ENCODE measurements at regions not wholly inside any gene's neighbourhood (a gene's known extent, or its start where the extent isn't known, plus 50 kb on each side); places are given as distances from the start of the nearest gene placed in this dataset.
"Not testable (repeated sequence)": the region's sequence is repeated elsewhere in the genome, so short reads cannot be mapped to it uniquely, and the experiment has no call there.

DNA sequence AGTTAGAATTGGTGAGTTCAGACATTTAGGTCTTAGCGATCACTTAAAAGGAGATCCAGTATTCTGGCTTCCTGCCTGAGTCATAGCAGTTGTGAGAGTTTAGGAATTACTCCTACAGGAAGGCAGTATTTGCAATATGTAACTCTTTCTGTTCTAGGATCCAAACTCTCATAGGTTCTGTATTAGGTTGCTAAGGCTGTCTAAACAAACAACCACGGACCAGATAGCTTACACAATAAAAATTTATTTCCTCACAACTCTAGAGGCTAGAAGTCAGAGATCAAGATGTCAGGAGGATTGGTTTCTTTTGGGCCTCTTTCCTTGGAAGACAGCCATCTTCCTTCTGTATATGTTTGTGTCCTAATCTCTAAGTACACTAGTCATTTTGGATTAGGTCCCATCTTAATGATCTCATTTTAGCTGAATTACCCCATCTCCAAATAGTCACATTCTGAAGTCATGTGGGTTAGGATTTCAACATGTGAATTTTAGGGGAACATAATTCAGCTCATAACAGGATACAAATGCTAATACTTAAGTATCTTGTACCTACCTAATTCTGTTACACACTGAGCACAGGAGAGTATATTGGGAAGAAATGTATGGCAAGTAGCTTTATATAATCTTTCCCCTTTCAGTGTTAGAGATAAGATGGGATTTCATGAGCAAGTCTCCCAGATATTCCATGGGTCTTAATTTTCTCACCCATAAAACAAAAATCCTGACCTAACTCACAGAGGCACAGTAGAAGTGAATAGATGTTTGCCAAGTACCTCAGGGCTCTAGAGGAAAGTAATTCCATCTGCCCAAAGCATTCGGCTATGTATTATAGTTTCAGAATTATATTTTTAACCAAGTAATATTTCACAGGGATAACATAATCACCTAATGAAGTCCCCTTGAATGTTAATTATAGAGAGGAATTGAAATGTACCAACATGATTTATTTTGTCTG, 144.4 kb downstream of the PTBP2 start:
- no peak for DNase-seq (ENCODE audit: low spot score)

- no peak for DNase-seq (ENCODE audit: low spot score)
Measured at GRCh38 chr1:96872757-96873156, 151.2 kb downstream of the PTBP2 start.

DNA sequence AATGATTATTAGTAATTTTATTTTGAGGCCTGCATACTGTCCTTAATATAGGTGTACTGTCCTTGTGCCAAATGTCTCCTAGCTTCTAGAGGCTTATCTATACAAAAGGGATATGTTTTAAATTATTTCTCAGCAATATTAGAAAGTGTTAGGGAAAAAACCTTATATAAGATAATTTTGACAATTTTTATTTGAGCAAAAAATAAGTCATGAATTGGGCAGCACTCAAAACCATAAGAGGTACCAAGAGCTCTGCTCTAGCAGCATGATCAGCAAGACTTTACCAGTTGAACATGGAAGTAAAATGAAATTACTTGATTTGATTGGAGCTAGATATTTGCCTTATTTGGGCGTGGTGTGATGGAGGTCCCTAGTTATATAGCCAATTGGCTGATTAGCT, 157.1 kb downstream of the PTBP2 start:
- no peak for DNase-seq (ENCODE audit: low spot score)

DNA sequence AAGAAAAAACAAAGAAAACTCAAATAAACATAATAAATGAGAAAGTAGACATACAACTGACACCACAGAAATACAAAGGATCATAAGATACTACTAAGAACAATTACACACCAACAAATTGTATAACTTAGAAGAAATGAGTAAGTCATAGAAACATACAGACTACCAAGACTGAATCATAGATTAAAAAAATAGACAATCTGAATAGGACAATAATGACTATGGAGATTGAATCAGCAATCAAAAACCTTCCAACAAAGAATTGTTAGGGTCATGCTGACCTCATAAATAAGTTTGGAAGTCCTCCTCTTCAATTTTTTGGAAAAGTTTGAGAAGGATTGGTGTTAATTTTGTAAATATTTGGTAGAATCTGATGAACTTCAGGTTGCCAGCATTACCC, 159.0 kb downstream of the PTBP2 start:
- no peak for DNase-seq (ENCODE audit: low spot score)

DNA sequence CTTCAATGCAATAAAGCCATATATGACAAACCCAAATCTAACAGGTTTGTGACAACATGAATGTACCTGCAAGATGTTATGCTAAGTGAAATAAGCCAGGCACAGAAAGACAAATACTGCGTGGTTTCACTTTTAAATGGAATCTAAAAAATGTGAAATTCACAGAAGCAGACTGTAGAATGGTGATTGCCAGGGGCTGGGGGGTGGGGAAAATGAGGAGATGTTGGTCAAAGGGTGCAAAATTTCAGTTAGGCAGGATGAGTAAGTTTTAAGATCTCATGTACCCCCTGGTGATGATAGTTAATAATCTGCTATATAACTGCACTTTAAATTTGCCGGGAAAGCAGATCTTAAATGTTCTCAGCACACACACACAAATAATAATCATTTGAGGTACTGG, 160.5 kb downstream of the PTBP2 start:
- DNase-seq (ENCODE audit: low spot score): no peak

GRCh38 chr1:96886474-96886873, 164.9 kb downstream of the PTBP2 start:
- no peak for DNase-seq (ENCODE audit: low spot score)

DNA sequence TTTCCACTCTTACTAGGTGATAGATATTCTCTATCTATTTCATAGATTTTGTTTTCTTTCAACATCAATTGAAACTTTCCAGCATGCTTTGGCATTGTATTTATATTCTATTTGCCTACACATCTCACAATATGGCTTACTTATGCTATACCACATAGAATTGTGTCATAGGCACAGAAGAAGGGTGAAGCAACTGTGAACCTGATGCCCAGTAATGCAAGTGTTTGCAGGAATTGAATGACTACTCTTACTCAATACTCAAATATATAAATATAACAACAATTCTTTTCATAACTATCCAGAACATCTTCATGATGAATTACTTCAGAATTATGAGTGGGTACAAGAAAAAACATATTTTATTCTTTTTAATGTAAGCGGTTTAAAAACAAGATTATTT, 165.9 kb downstream of the PTBP2 start:
- no peak for DNase-seq (ENCODE audit: low spot score)

DNA sequence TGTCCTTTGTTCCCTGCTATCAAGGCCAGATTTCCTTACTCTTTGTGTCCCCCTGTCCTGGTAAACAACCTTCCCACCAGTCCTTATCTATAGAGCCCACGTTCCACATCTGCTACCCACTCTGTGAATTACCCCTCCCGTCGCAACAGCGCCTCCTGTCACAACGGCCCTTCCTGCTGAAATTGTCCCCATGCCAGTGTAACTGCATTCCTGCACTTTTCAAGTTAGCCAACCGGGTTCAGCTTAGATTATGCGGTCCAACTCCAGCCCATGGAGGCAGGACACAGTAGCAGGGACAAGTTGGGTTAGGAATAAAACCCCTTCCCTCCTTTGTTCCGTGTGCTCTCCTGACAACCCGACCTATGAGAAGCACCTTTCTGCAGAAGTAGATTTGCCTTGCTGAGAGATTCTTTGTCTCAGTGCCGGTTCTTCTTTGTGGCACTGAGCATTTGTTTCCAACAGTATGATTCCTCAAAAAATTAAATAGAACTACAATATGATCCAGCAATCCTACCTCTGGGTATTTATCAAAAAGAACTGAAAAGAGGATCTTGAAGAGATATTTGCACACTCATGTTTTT, 180.3 kb downstream of the PTBP2 start:
- DNase-seq (ENCODE audit: low spot score): no peak

GRCh38 chr1:96912248-96912647, 190.7 kb downstream of the PTBP2 start:
- no peak for DNase-seq (ENCODE audit: low spot score)

GRCh38 chr1:96915701-96916100, 194.1 kb downstream of the PTBP2 start:
- DNase-seq (ENCODE audit: low spot score): not testable (repeated sequence)

GRCh38 chr1:96918406-96918805, 196.8 kb downstream of the PTBP2 start:
- no peak for DNase-seq (ENCODE audit: low spot score)

DNA sequence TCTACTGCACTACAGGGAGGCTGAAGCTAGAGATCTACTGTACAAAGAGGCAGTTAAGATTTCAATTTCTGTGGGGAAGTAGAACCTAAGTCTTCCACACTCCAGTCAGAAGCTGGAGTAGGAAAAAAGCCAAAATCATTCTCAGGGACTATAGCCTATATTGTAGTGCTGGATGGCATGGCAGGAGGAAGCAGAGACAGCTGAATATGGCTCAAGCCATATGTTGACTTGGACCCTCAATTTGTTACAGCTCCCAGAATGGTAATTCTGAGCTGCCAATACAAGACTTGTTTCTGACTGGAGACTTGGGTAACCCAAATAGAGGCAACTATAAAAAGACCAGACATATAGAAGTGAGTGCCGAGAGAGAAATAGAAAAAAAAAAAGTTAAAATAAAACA, 200.6 kb downstream of the PTBP2 start:
- DNase-seq (ENCODE audit: low spot score): no peak

- DNase-seq (ENCODE audit: low spot score): no peak
Measured at GRCh38 chr1:96923753-96924152, 202.2 kb downstream of the PTBP2 start.

- DNase-seq (ENCODE audit: low spot score): no peak
Measured at GRCh38 chr1:96926176-96926575, 204.6 kb downstream of the PTBP2 start.

DNA sequence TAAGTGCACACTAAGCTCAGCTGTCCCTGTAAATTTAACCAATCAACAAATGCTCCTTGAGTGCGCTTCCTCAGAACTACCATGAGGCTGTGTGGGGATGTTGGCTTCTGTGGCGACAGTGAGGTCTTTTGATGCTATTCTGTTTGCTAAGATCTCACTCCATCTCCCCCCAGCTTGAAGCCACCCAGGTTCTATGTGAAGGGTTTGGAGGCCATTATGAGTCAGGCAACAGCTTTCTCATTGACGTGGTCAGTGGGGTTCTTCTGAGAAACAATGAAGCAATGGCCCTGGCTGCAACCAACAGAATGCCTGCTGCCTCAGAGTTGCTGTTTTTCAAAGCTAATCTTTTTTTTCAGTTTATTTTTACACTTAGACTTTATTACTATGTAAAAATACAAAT, 205.5 kb downstream of the PTBP2 start:
- no peak for DNase-seq (ENCODE audit: low spot score)

DNA sequence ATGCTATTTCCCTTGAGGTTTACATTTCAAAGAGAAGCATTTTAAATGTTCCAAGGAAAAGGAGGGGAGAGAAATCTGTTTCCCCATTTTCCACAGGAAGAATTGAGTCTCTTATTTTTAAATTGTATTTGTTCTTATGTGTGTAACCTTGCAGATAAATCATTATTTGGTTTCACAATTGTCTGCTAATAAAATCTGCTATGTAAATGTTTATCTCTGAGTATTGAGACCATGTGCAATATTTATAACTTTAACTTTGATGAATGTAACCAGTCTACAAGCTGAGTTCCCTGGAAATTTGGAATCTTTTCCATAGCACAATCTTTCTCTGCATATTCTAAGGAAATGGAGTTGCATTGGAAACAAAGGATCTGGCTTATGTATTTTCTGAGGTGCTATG, 209.6 kb downstream of the PTBP2 start:
- DNase-seq (ENCODE audit: low spot score): no peak

DNA sequence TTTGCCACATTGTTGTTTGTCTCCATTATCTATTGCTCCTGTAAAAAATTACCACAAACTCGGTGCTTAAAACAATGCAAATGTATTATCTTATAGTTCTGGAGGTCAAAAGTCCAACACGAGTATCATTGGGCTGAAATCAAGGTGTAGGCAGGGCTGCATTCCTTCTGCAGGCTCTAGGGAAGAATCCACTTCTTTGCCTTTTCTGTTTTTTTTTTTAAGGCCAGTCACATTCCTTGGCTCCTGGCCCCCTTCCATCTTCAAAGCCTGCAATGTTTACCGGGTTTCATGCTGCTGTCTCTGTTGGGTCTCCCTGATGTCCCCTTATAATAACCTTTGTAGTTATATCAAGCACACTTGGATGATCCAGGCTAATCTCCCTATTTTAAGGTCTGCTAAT, 212.7 kb downstream of the PTBP2 start:
- no peak for DNase-seq (ENCODE audit: low spot score)

DNA sequence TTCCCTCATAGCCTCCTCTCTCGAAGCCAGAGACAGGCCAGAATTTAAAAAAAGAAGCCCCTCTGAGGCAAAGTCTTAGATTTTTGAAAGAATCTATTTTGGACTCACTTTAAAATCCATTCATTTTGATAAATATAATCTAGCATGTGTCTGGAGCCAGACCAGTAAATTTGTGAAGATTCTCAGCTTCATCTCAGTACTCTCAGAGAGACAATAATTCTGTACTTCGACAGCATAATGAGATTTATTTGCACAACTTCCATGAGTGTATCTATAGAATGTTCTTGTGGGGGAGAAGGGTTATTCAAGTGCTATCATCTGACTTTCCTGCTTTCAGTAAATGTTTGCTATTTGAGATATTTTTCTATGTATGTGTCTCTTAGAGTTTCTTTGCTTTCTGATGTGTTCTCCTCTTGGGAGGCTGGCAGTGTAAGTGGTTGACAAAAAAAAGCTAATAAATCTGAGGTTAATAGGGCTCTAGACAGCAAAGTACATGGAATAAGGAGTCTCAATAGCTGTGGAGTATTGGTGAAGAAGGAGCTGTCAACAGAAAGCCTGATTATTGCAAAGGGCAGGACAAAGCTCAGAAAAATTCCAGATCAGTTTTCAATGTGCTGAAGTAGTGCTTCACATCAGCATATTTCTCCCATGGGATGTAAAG, 223.0 kb downstream of the PTBP2 start:
- DNase-seq (ENCODE audit: low spot score): no peak

DNA sequence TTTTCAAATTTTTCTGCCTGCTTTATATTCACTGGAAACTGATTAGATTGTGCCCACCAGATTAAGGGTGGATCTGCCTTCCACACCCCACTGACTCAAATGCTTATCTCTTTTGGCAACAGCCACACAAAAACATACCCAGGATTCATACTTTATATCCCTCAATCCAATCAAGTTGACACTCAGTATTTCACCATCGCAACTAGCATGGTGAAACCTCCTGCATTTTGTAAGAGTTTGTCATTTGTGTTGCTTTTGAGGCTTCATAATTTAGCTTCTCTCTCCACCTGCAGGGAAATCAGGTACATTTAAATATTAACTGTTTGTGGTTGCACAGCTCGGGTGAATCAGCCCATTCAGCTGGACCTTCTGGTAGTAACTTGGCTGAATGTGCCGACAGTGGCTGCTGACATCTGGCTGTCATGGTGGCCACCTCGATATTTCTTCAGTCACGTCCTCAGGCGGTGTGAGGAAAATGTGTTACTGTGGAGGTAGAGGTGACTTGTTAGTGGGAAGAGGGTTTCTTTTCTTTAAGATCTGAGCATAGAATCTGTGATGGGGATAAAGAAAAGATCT, 224.0 kb downstream of the PTBP2 start:
- DNase-seq (ENCODE audit: low spot score): no peak

DNA sequence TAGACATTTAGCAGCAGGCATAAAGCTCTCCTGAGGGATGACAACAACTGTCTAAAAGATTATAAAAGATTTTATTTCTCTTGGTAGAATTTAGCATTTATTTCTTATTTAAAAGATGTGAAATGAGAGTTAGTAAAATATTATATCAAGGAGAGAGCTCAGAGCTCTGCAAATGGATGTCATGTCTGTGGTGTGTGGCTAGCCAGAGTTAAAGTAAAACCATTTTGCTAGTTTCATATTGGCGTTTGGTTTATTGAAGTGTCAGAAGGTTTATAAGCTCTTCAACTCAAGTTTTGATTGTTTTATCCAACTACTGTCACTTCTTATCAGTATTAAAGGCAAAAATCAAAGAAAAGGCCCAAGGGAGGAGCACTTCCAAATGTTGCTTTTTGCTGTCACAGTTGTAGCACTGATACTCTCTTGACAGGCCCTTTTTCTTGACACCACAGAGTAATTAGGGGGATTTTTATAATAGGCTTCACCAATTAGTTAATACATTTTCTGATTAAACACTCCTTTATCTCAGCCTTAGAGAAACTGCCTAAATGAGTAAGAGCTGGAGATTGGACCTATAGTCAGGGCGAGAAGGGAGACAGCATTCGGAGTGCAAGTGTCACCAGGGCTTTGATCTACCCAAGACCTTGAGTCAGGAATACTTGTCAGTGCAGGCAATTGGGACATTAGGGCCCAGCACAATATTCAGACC, 233.9 kb downstream of the PTBP2 start:
- DNase-seq (ENCODE audit: low spot score): no peak

DNA sequence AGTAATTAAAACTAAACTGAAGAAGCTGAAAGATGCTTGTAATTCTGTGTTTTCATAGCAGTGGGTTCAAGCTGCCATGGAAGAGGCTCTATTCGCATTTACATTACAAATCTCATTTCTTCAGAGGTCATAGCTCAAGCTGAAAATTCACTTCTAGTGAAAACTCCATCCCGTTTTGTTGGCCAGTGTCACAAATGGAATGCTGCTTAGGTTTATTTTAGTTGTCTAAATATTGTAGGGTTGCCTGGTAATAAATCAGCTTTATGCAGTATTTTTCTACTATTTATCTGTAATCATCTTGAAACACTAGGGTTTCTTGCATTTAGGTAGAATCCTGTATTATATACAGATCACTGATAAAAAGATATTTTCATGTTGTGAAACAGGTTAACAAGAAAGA, 240.6 kb downstream of the PTBP2 start:
- DNase-seq (ENCODE audit: low spot score): no peak

DNA sequence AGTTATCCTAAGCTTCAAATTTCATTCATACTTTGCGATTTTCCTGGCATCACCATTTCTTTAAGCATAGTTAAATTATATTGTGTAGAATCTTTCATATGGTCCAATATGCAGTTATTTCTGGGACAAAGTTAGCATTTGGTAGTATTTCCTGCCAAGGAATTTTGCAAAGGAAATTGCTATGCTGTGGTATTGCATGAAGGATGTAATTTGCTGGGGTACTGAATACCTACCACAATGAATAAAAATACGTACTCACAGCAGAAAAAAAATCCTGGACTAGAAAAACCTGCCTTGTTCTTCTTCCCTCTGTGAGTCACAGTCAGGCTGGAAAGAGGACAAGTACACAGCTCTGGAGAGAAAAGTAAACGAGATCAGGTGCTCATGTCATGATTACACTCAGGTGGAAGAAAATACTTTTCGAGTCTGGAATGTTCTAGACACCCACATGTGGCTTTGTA, 241.2 kb downstream of the PTBP2 start:
- no peak for DNase-seq (ENCODE audit: low spot score)

Data from putamen (tissue), 1 donor.